HepG2 (cell line): ENCODE measurements at regions not wholly inside any gene's neighbourhood (a gene's known extent, or its start where the extent isn't known, plus 50 kb on each side); places are given as distances from the start of the nearest gene placed in this dataset.

Experiments used
- ATAC-seq: fragments of 200-7000 bp; cut with Tn5 transposase; 3 replicates; pipeline ENCODE4 v1.9.1; 2020; ENCODE audit warnings: mild to moderate bottlenecking, moderate library complexity
- BruUV-seq: library from RNA; stranded (reverse); fragments of 400-500 nt; replicated peaks from 2 replicates; lab custom pipeline; 2021; lab: Mats Ljungman, UMichigan
- CTCF ChIA-PET: fragments of 300-600 bp; formaldehyde crosslinking; extraction: SDS; loops from one replicate; lab custom pipeline; 2021; ENCODE audit warnings: low total read pairs, inconsistent platforms, low intra/inter-chr PET ratio; lab: Yijun Ruan, JAX
- POLR2A ChIA-PET: fragments of 350-600 bp; sonication (Branson Sonifier 250); formaldehyde crosslinking; loops from one replicate; lab custom pipeline; 2020; ENCODE audit warnings: antibody characterized with exemption, inconsistent platforms; lab: Yijun Ruan, JAX
- DNase-seq: peaks from one replicate; pipeline ENCODE4 v3.0.0-alpha.2; 2015; ENCODE audit warnings: low spot score
- FAIRE-seq: peaks from 3 replicates; lab custom pipeline; 2011; peaks lifted over from hg19 to GRCh38; lab: Jason Lieb, UNC
- H2AFZ ChIP-seq: one replicate; pipeline ENCODE4 v1.6.1; 2011; ENCODE audit warnings: low read length, inconsistent platforms
- H3K27ac ChIP-seq: fragments of 300-600 bp; 3 replicates; pipeline ENCODE4 v1.8.0; 2011; ENCODE audit warnings: mixed run types, mild to moderate bottlenecking, mixed read lengths, low read length, inconsistent platforms; ENCODE audit not compliant: insufficient read depth; ENCODE audit errors: extremely low read length
- H3K27me3 ChIP-seq, 2 experiments: fragments of 200-600 bp in 1 of 2; 2 replicates in 1 of 2; 3 replicates in 1 of 2; pipeline versions ENCODE4 v1.6.0 to v1.8.0; 2011; ENCODE audit warnings: low read length in 2 of 2, mild to moderate bottlenecking in 2 of 2, moderate library complexity in 2 of 2, inconsistent platforms in 1 of 2; ENCODE audit not compliant: insufficient read depth in 2 of 2, control insufficient read depth in 1 of 2
- H3K36me3 ChIP-seq, 2 experiments: fragments of 200-600 bp in 1 of 2; replicated peaks in 1 of 2; 2 replicates in 1 of 2; 3 replicates in 1 of 2; pipeline versions ENCODE4 v1.5.1 to v1.8.0; 2011; ENCODE audit warnings: low read length in 2 of 2, inconsistent platforms in 1 of 2; ENCODE audit not compliant: insufficient read depth in 2 of 2, control insufficient read depth in 1 of 2
- H3K4me1 ChIP-seq: 2 replicates; pipeline ENCODE4 v1.5.1; 2012; ENCODE audit warnings: low read length, inconsistent platforms; ENCODE audit not compliant: insufficient read depth
- H3K4me2 ChIP-seq: 2 replicates; pipeline ENCODE4 v1.6.0; 2011; ENCODE audit warnings: low read depth, low read length, inconsistent platforms
- H3K4me3 ChIP-seq, 3 experiments: fragments of 200-600 bp in 1 of 3; sonication (generic), shearing (Covaris generic) in 1 of 3; replicated peaks in 1 of 3; 2 replicates each; pipeline ENCODE4 v1.5.1; 2011 to 2016; ENCODE audit warnings: low read length in 3 of 3, inconsistent platforms in 2 of 3, low read depth in 2 of 3, mild to moderate bottlenecking in 2 of 3, control low read depth in 1 of 3, mixed read lengths in 1 of 3; ENCODE audit not compliant: insufficient read depth in 1 of 3
- H3K79me2 ChIP-seq: one replicate; pipeline ENCODE4 v1.6.1; 2011; ENCODE audit warnings: low read length, inconsistent platforms; ENCODE audit not compliant: insufficient read depth
- H3K9ac ChIP-seq: 2 replicates; pipeline ENCODE4 v1.6.0; 2011; ENCODE audit warnings: mild to moderate bottlenecking, low read depth, low read length, inconsistent platforms; ENCODE audit not compliant: insufficient read depth
- H3K9me3 ChIP-seq: 2 replicates; pipeline ENCODE4 v1.5.1; 2012; ENCODE audit warnings: mild to moderate bottlenecking, low read length
- H4K20me1 ChIP-seq: 2 replicates; pipeline ENCODE4 v1.6.0; 2011; ENCODE audit warnings: inconsistent platforms, mild to moderate bottlenecking, low read length, moderate library complexity; ENCODE audit not compliant: insufficient read depth
- CCDC6 ChIP-seq: sonication (generic); formaldehyde crosslinking; IDR thresholded peaks from 2 replicates; pipeline ENCODE4 v1.8.1; 2022; ENCODE audit warnings: mild to moderate bottlenecking, missing genetic modification reagents, moderate library complexity
- DNMT1 ChIP-seq: sonication (generic); formaldehyde crosslinking; IDR thresholded peaks from 2 replicates; pipeline ENCODE4 v1.5.1; 2020; ENCODE audit warnings: mild to moderate bottlenecking, missing genetic modification reagents
- GZF1 ChIP-seq: sonication (generic); formaldehyde crosslinking; IDR thresholded peaks from 2 replicates; pipeline ENCODE4 v1.5.1; 2020; ENCODE audit warnings: mild to moderate bottlenecking, missing genetic modification reagents
- HOXA5 ChIP-seq: sonication (generic); formaldehyde crosslinking; IDR thresholded peaks from 2 replicates; pipeline ENCODE4 v1.4.0; 2020; ENCODE audit warnings: missing genetic modification reagents
- KAT8 ChIP-seq: IDR thresholded peaks from 2 replicates; pipeline ENCODE4 v1.6.1; 2016; ENCODE audit warnings: missing genetic modification reagents, missing compliant biosample characterization
- MTF2 ChIP-seq: sonication (generic); formaldehyde crosslinking; IDR thresholded peaks from 2 replicates; pipeline ENCODE4 v1.5.0; 2020; ENCODE audit warnings: missing genetic modification reagents, borderline replicate concordance
- RBAK ChIP-seq: sonication (generic); formaldehyde crosslinking; IDR thresholded peaks from 2 replicates; pipeline ENCODE4 v1.5.1; 2020; ENCODE audit warnings: mild to moderate bottlenecking, missing genetic modification reagents
- ZC3H4 ChIP-seq: sonication (generic); formaldehyde crosslinking; IDR thresholded peaks from 2 replicates; pipeline ENCODE4 v1.4.0; 2020; ENCODE audit warnings: missing genetic modification reagents, borderline replicate concordance
- ZFP1 ChIP-seq: IDR thresholded peaks from 2 replicates; pipeline ENCODE4 v1.6.1; 2016
- ZNF10 ChIP-seq: sonication (generic); formaldehyde crosslinking; IDR thresholded peaks from 2 replicates; pipeline ENCODE4 v1.4.0; 2020; ENCODE audit warnings: mild to moderate bottlenecking, low read depth, missing genetic modification reagents, borderline replicate concordance
- ZNF232 ChIP-seq: sonication (generic); formaldehyde crosslinking; IDR thresholded peaks from 2 replicates; pipeline ENCODE4 v1.4.0; 2020; ENCODE audit warnings: missing genetic modification reagents, borderline replicate concordance
- ZNF263 ChIP-seq: sonication (generic); formaldehyde crosslinking; IDR thresholded peaks from 2 replicates; pipeline ENCODE4 v1.4.0; 2020; ENCODE audit warnings: missing genetic modification reagents
- ZNF264 ChIP-seq: sonication (generic); formaldehyde crosslinking; IDR thresholded peaks from 2 replicates; pipeline ENCODE4 v1.4.0; 2020; ENCODE audit warnings: missing genetic modification reagents
- ZNF724P ChIP-seq: sonication (generic); formaldehyde crosslinking; IDR thresholded peaks from 2 replicates; pipeline ENCODE4 v1.8.0; 2022; ENCODE audit warnings: missing genetic modification reagents, borderline replicate concordance
- WGBS: methylation state at CpG from one replicate; pipeline ENCODE4 v1.1.6; 2017; ENCODE audit warnings: low lambda C conversion rate; 5-methylcytosine and 5-hydroxymethylcytosine counted together
- in situ Hi-C: cut with HindIII; loops from 2 replicates; pipeline ENCODE4 v1.10.0; 2017; ENCODE audit warnings: low pct_unique_long_range_greater_than_20kb; ENCODE audit not compliant: extremely low pct_ligation_motif_present
- intact Hi-C: fragments of 100-400 bp; cut with micrococcal nuclease; formaldehyde crosslinking; loops from one replicate; pipeline ENCODE4 v1.10.0; 2022; ENCODE audit not compliant: unreplicated experiment
- TF ChIP-seq, protein P1 (sequence below): sonication (generic); formaldehyde crosslinking; conservative IDR thresholded peaks from 2 replicates; pipeline ENCODE4 v1.4.0; 2020; ENCODE audit warnings: mild to moderate bottlenecking, missing genetic modification reagents, moderate library complexity
- TF ChIP-seq, protein P2 (sequence below): sonication (generic); formaldehyde crosslinking; IDR thresholded peaks from 2 replicates; pipeline ENCODE4 v1.4.0; 2020; ENCODE audit warnings: mild to moderate bottlenecking, missing genetic modification reagents
- TF ChIP-seq, protein P3 (sequence below): sonication (generic); formaldehyde crosslinking; IDR thresholded peaks from 2 replicates; pipeline ENCODE4 v1.5.0; 2020; ENCODE audit warnings: mild to moderate bottlenecking, missing genetic modification reagents, borderline replicate concordance

DNA sequence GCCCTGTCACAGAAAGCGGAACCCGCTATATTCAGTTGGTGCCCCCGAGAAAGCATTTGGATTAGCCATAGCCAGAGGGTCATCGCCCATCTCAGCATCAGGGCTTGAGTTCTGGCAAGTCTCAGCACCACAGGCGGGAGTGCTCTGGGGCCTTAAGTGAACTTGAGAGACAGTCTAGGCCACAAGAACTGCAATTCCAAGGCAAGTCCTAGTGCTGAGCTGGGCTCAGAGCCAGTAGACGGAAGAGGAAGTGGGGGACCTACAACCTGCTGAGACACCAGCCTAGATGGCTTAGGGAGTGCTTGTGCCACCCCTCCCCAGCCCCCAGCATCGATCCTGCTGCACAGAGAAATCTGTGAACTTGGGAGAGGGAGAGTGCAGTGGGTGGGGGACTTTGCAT is 594.9 kb downstream of the CCDC171 start (continued):
- no peak for TF ChIP-seq CCDC6 (CRISPR knock-in tag)
- no peak for TF ChIP-seq GZF1 (CRISPR knock-in tag)
- TF ChIP-seq, protein P1, sequence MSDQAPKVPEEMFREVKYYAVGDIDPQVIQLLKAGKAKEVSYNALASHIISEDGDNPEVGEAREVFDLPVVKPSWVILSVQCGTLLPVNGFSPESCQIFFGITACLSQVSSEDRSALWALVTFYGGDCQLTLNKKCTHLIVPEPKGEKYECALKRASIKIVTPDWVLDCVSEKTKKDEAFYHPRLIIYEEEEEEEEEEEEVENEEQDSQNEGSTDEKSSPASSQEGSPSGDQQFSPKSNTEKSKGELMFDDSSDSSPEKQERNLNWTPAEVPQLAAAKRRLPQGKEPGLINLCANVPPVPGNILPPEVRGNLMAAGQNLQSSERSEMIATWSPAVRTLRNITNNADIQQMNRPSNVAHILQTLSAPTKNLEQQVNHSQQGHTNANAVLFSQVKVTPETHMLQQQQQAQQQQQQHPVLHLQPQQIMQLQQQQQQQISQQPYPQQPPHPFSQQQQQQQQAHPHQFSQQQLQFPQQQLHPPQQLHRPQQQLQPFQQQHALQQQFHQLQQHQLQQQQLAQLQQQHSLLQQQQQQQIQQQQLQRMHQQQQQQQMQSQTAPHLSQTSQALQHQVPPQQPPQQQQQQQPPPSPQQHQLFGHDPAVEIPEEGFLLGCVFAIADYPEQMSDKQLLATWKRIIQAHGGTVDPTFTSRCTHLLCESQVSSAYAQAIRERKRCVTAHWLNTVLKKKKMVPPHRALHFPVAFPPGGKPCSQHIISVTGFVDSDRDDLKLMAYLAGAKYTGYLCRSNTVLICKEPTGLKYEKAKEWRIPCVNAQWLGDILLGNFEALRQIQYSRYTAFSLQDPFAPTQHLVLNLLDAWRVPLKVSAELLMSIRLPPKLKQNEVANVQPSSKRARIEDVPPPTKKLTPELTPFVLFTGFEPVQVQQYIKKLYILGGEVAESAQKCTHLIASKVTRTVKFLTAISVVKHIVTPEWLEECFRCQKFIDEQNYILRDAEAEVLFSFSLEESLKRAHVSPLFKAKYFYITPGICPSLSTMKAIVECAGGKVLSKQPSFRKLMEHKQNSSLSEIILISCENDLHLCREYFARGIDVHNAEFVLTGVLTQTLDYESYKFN (CRISPR knock-in tag): no peak
- TF ChIP-seq ZNF724P (CRISPR knock-in tag): no peak
- no peak for TF ChIP-seq MTF2
- TF ChIP-seq DNMT1: no peak
- TF ChIP-seq KAT8 (CRISPR knock-in tag): no peak
- TF ChIP-seq ZNF264: no peak
- no peak for TF ChIP-seq ZC3H4 (CRISPR knock-in tag)

DNA sequence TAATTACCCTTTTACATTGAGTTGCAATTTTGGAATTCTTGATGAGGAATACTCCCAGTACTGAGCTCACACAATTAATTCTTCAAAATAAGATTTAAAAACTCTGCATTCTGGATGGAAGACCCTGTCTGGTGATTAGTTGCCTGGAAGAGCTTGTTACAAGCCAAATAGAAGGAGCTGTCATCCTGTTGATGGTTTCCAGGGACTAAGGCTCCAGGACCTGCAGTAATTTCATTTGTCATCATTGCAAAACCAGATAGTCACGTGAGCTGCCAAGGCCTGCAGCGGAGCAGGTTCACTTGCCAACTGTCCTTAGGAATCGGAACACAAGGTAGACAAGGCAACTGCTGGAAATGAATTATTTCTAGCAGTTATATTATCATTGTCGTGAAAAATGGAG is 597.7 kb downstream of the CCDC171 start:
- no peak for FAIRE-seq
- no peaks in the 10 kb centered on the region for H3K4me1 ChIP-seq
- POLR2A ChIA-PET: no interaction called here
- no peak overlapping the region for H3K4me2 ChIP-seq
- intact Hi-C loops (no loop called here), in situ Hi-C loops (no loop called here)
- H3K36me3 ChIP-seq: no peaks in the 10 kb centered on the region
- H4K20me1 ChIP-seq: no peaks in the 10 kb centered on the region
- no peak overlapping the region for H2AFZ ChIP-seq
- DNase-seq: no peak
- H3K9ac ChIP-seq: no peak overlapping the region
- ATAC-seq: no peak
- no peak overlapping the region for H3K27ac ChIP-seq
- no peaks in the 10 kb centered on the region for H3K79me2 ChIP-seq
- CTCF ChIA-PET: no interaction called here
- WGBS: 0% methylated on average over 4 of the region's 4 CpGs
- BruUV-seq: no TSS peak
- no peaks in the 10 kb centered on the region for H3K9me3 ChIP-seq
- no peak overlapping the region for H3K4me3 ChIP-seq
- H3K27me3 ChIP-seq: peaks cover 0 to 18% of the 10 kb centered on the region in 2 experiments; a peak in 1 of 5 replicates
- TF ChIP-seq, protein P2, sequence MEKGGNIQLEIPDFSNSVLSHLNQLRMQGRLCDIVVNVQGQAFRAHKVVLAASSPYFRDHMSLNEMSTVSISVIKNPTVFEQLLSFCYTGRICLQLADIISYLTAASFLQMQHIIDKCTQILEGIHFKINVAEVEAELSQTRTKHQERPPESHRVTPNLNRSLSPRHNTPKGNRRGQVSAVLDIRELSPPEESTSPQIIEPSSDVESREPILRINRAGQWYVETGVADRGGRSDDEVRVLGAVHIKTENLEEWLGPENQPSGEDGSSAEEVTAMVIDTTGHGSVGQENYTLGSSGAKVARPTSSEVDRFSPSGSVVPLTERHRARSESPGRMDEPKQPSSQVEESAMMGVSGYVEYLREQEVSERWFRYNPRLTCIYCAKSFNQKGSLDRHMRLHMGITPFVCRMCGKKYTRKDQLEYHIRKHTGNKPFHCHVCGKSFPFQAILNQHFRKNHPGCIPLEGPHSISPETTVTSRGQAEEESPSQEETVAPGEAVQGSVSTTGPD (CRISPR knock-in tag): no peak
- TF ChIP-seq ZNF263: no peak
- no peak for TF ChIP-seq ZNF232 (CRISPR knock-in tag)
- no peak for TF ChIP-seq ZNF264
- no peak for TF ChIP-seq RBAK
- TF ChIP-seq, protein P3, sequence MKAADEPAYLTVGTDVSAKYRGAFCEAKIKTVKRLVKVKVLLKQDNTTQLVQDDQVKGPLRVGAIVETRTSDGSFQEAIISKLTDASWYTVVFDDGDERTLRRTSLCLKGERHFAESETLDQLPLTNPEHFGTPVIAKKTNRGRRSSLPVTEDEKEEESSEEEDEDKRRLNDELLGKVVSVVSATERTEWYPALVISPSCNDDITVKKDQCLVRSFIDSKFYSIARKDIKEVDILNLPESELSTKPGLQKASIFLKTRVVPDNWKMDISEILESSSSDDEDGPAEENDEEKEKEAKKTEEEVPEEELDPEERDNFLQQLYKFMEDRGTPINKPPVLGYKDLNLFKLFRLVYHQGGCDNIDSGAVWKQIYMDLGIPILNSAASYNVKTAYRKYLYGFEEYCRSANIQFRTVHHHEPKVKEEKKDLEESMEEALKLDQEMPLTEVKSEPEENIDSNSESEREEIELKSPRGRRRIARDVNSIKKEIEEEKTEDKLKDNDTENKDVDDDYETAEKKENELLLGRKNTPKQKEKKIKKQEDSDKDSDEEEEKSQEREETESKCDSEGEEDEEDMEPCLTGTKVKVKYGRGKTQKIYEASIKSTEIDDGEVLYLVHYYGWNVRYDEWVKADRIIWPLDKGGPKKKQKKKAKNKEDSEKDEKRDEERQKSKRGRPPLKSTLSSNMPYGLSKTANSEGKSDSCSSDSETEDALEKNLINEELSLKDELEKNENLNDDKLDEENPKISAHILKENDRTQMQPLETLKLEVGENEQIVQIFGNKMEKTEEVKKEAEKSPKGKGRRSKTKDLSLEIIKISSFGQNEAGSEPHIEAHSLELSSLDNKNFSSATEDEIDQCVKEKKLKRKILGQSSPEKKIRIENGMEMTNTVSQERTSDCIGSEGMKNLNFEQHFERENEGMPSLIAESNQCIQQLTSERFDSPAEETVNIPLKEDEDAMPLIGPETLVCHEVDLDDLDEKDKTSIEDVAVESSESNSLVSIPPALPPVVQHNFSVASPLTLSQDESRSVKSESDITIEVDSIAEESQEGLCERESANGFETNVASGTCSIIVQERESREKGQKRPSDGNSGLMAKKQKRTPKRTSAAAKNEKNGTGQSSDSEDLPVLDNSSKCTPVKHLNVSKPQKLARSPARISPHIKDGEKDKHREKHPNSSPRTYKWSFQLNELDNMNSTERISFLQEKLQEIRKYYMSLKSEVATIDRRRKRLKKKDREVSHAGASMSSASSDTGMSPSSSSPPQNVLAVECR: no peak
- no peak for TF ChIP-seq HOXA5 (CRISPR knock-in tag)
- TF ChIP-seq ZNF10 (CRISPR knock-in tag): no peak
- no peak for TF ChIP-seq ZFP1
